ENCODE measurements at regions not wholly inside any gene's neighbourhood (a gene's known extent, or its start where the extent isn't known, plus 50 kb on each side); places are given as distances from the start of the nearest gene placed in this dataset.

DNA sequence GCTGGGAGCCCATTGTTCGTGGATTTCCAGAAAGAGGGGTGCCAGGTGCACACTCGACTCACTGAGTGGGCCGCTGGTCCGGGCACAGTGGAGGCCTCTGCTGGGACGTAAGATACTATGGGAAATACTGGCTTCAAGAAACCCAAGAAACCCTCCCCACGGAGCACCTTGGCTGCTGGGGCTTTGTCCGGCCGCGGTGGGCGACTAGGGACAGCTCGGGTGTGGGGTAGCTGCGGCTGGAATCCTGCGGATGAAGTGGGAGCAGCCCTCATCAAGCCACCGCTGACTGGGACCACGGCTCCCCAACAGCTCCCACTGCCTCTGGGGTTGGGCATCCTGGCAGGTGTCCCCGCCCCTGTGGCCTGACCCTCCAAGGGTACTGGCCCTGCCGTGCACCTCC, 69.5 kb upstream of the GATA5 start:
- intact Hi-C loops (cut with micrococcal nuclease; ENCODE audit: unreplicated experiment), result no loop called here
- no peaks in the 10 kb centered on the region for H3K79me2 ChIP-seq (ENCODE audit: insufficient read depth, low read length)
- no peak for TF ChIP-seq ZNF720 (CRISPR knock-in tag; IDR thresholded peaks at IDR 0.05)
- TF ChIP-seq ZNF850 (CRISPR knock-in tag; conservative IDR thresholded peaks at IDR 0.05), result no peak
- no peak for TF ChIP-seq ZNF232 (CRISPR knock-in tag; IDR thresholded peaks at IDR 0.05; ENCODE audit: borderline replicate concordance)
- TF ChIP-seq ZNF761 (CRISPR knock-in tag; conservative IDR thresholded peaks at IDR 0.05), result no peak
- TF ChIP-seq ZNF160 (CRISPR knock-in tag; IDR thresholded peaks at IDR 0.05), result no peak
- TF ChIP-seq, protein P1, sequence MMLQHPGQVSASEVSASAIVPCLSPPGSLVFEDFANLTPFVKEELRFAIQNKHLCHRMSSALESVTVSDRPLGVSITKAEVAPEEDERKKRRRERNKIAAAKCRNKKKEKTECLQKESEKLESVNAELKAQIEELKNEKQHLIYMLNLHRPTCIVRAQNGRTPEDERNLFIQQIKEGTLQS (CRISPR knock-in tag; IDR thresholded peaks at IDR 0.05), result no peak
- TF ChIP-seq ZNF460 (CRISPR knock-in tag; IDR thresholded peaks at IDR 0.05; ENCODE audit: borderline replicate concordance), result no peak
- TF ChIP-seq MED13 (CRISPR knock-in tag; IDR thresholded peaks at IDR 0.05), result no peak
- TF ChIP-seq RFXAP (CRISPR knock-in tag; IDR thresholded peaks at IDR 0.05; ENCODE audit: borderline replicate concordance), result no peak
- no peak for TF ChIP-seq NR2F1 (CRISPR knock-in tag; IDR thresholded peaks at IDR 0.05)
- TF ChIP-seq RORA (CRISPR knock-in tag; IDR thresholded peaks at IDR 0.05), result no peak
- no peak for TF ChIP-seq ZNF263 (CRISPR knock-in tag; IDR thresholded peaks at IDR 0.05)
- TF ChIP-seq DNMT3B (CRISPR knock-in tag; conservative IDR thresholded peaks at IDR 0.05), result no peak
- no peak for TF ChIP-seq NBN (conservative IDR thresholded peaks at IDR 0.05)
- TF ChIP-seq ISL2 (CRISPR knock-in tag; IDR thresholded peaks at IDR 0.05), result no peak
- TF ChIP-seq ATAD3A (CRISPR knock-in tag; IDR thresholded peaks at IDR 0.05), result no peak
- no peak for TF ChIP-seq ZBTB42 (CRISPR knock-in tag; IDR thresholded peaks at IDR 0.05)
- TF ChIP-seq ZNF282 (IDR thresholded peaks at IDR 0.05; ENCODE audit: partially characterized antibody), result no peak
- TF ChIP-seq, protein P2, sequence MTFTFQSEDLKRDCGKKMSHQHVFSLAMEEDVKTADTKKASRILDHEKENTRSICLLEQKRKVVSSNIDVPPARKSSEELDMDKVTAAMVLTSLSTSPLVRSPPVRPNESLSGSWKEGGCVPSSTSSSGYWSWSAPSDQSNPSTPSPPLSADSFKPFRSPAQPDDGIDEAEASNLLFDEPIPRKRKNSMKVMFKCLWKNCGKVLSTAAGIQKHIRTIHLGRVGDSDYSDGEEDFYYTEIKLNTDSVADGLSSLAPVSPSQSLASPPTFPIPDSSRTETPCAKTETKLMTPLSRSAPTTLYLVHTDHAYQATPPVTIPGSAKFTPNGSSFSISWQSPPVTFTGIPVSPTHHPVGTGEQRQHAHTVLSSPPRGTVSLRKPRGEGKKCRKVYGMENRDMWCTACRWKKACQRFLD (CRISPR knock-in tag; IDR thresholded peaks at IDR 0.05; ENCODE audit: borderline replicate concordance), result no peak
- no peak for TF ChIP-seq ATRX (CRISPR knock-in tag; IDR thresholded peaks at IDR 0.05; ENCODE audit: borderline replicate concordance)
- CTCF ChIA-PET (ENCODE audit: low intra/inter-chr PET ratio, low total read pairs), result no interaction called here
- H3K27ac ChIP-seq (ENCODE audit: extremely low read length, insufficient read depth, low read length), result no peak overlapping the region
- whole genome bisulfite sequencing (ENCODE audit: low lambda C conversion rate), result 73% methylated on average over 12 of the region's 17 CpGs
- H3K4me3 ChIP-seq (replicated peaks in 1 of 3; ENCODE audit: insufficient read depth in 1 of 3, low read depth in 2 of 3, low read length in 3 of 3), result no peak overlapping the region
- H2AFZ ChIP-seq (ENCODE audit: low read length), result no peak overlapping the region
- H3K9ac ChIP-seq (ENCODE audit: insufficient read depth, low read depth, low read length), result no peak overlapping the region
- POLR2A ChIA-PET, result no interaction called here
- no peaks in the 10 kb centered on the region for H3K36me3 ChIP-seq (replicated peaks in 1 of 2; ENCODE audit: control insufficient read depth in 1 of 2, insufficient read depth in 2 of 2, low read length in 2 of 2)
- peaks cover 8% of the 10 kb centered on the region for H3K9me3 ChIP-seq (ENCODE audit: low read length)
- H4K20me1 ChIP-seq (ENCODE audit: insufficient read depth, low read length), result no peaks in the 10 kb centered on the region
- BruUV-seq (replicated peaks), result no TSS peak
- ATAC-seq, result no peak
- peaks cover 39 to 58% of the 10 kb centered on the region in 2 experiments for H3K27me3 ChIP-seq (ENCODE audit: control insufficient read depth in 1 of 2, insufficient read depth in 2 of 2, low read length in 2 of 2)
- in situ Hi-C loops (cut with HindIII; ENCODE audit: extremely low pct_ligation_motif_present, low pct_unique_long_range_greater_than_20kb), result no loop called here
- peaks cover 39% of the 10 kb centered on the region for H3K4me1 ChIP-seq (ENCODE audit: insufficient read depth, low read length)
- no peak overlapping the region for H3K4me2 ChIP-seq (ENCODE audit: low read depth, low read length)
- no peak for FAIRE-seq
- DNase-seq (ENCODE audit: low spot score), result no peak

All from HepG2 (cell line).